Calu3 (cell line): ENCODE measurements at regions not wholly inside any gene's neighbourhood (a gene's known extent, or its start where the extent isn't known, plus 50 kb on each side); places are given as distances from the start of the nearest gene placed in this dataset.

Source experiments
- BruUV-seq: library from RNA; stranded (reverse); fragments of 400-500 nt; replicated peaks from 2 replicates; lab custom pipeline; 2021; lab: Mats Ljungman, UMichigan
- CTCF ChIA-PET: fragments of 300-600 bp; sonication (Branson Sonifier 250); formaldehyde crosslinking; loops from one replicate; lab custom pipeline; 2022; ENCODE audit warnings: antibody characterized with exemption; lab: Charles Lee
- DNase-seq: peaks from one replicate; pipeline ENCODE4 v3.0.0; 2022
- H3K27ac Mint-ChIP-seq: one replicate; pipeline ENCODE4 v1.8.0; 2022; ENCODE audit warnings: mixed read lengths; ENCODE audit not compliant: unreplicated experiment
- H3K27me3 Mint-ChIP-seq: one replicate; pipeline ENCODE4 v1.8.0; 2022; ENCODE audit warnings: mixed read lengths; ENCODE audit not compliant: unreplicated experiment
- H3K36me3 Mint-ChIP-seq: one replicate; pipeline ENCODE4 v1.8.0; 2022; ENCODE audit warnings: mild to moderate bottlenecking, moderate library complexity, mixed read lengths; ENCODE audit not compliant: insufficient read depth, unreplicated experiment
- H3K4me1 Mint-ChIP-seq: one replicate; pipeline ENCODE4 v1.8.0; 2022; ENCODE audit warnings: mild to moderate bottlenecking, low read depth, mixed read lengths; ENCODE audit not compliant: unreplicated experiment
- H3K4me3 Mint-ChIP-seq: one replicate; pipeline ENCODE4 v1.8.0; 2022; ENCODE audit warnings: mild to moderate bottlenecking, low read depth, moderate library complexity, mixed read lengths; ENCODE audit not compliant: unreplicated experiment
- H3K9me3 Mint-ChIP-seq: one replicate; pipeline ENCODE4 v1.8.0; 2022; ENCODE audit warnings: low read depth, mixed read lengths; ENCODE audit not compliant: unreplicated experiment
- CTCF ChIP-seq: fragments of 200-600 bp; IDR thresholded peaks from one replicate; pipeline ENCODE4 v1.8.0; 2022; ENCODE audit warnings: antibody characterized with exemption; ENCODE audit not compliant: unreplicated experiment
- intact Hi-C: fragments of 100-400 bp; cut with micrococcal nuclease; formaldehyde crosslinking; loops from one replicate; pipeline ENCODE4 v1.10.0; 2022; ENCODE audit not compliant: unreplicated experiment

GRCh38 chr17:77677630-77678029, 280.9 kb upstream of the TNRC6C start:
- Mint-ChIP-seq H3K36me3 (no peaks in the 10 kb centered on the region), H3K4me3 (no peak overlapping the region), H3K27me3 (peaks cover 83% of the 10 kb centered on the region), H3K4me1 (no peaks in the 10 kb centered on the region), H3K27ac (no peak overlapping the region), H3K9me3 (no peaks in the 10 kb centered on the region)
- BruUV-seq = no TSS peak
- intact Hi-C loops = no loop called here
- CTCF ChIA-PET = interaction anchor here (0.5 kb wide), 1 partner anchor 203 kb away, joined by 3 read pairs; no protein-coding TSS in a partner anchor
- DNase-seq = no peak
- no peak for TF ChIP-seq CTCF

- no peak overlapping the region for H3K27ac Mint-ChIP-seq
- peaks cover 79% of the 10 kb centered on the region for H3K27me3 Mint-ChIP-seq
- no peaks in the 10 kb centered on the region for H3K9me3 Mint-ChIP-seq
- CTCF ChIA-PET = no interaction called here
- H3K36me3 Mint-ChIP-seq = no peaks in the 10 kb centered on the region
- no peak for TF ChIP-seq CTCF
- BruUV-seq = no TSS peak
- H3K4me1 Mint-ChIP-seq = no peaks in the 10 kb centered on the region
- H3K4me3 Mint-ChIP-seq = no peak overlapping the region
- no peak for DNase-seq
- intact Hi-C loops = no loop called here
Measured at GRCh38 chr17:77679589-77679988, 278.9 kb upstream of the TNRC6C start.

GRCh38 chr17:77681861-77682260, 276.6 kb upstream of the TNRC6C start:
- DNase-seq = no peak
- no peaks in the 10 kb centered on the region for H3K4me1 Mint-ChIP-seq
- no peaks in the 10 kb centered on the region for H3K36me3 Mint-ChIP-seq
- no peak overlapping the region for H3K4me3 Mint-ChIP-seq
- peaks cover 79% of the 10 kb centered on the region for H3K27me3 Mint-ChIP-seq
- intact Hi-C loops = no loop called here
- CTCF ChIA-PET = no interaction called here
- BruUV-seq = no TSS peak
- TF ChIP-seq CTCF = no peak
- H3K9me3 Mint-ChIP-seq = no peaks in the 10 kb centered on the region
- no peak overlapping the region for H3K27ac Mint-ChIP-seq

- no peaks in the 10 kb centered on the region for H3K9me3 Mint-ChIP-seq
- CTCF ChIA-PET = no interaction called here
- BruUV-seq = no TSS peak
- H3K27ac Mint-ChIP-seq = no peak overlapping the region
- H3K36me3 Mint-ChIP-seq = no peaks in the 10 kb centered on the region
- no peak for DNase-seq
- intact Hi-C loops = no loop called here
- no peak overlapping the region for H3K4me3 Mint-ChIP-seq
- no peak for TF ChIP-seq CTCF
- no peaks in the 10 kb centered on the region for H3K4me1 Mint-ChIP-seq
- peaks cover 73% of the 10 kb centered on the region for H3K27me3 Mint-ChIP-seq
Measured at GRCh38 chr17:77684803-77685798, 273.4 kb upstream of the TNRC6C start.
